LoVo (cell line): ENCODE measurements at regions not wholly inside any gene's neighbourhood (a gene's known extent, or its start where the extent isn't known, plus 50 kb on each side); places are given as distances from the start of the nearest gene placed in this dataset.
A peak's percentile ranks its signal among the peaks of the same experiment; 100 is the strongest.

Source experiments
- DNase-seq: peaks from one replicate; pipeline ENCODE4 v3.0.0-alpha.2; 2016; ENCODE audit warnings: low spot score

GRCh38 chr14:71287567-71287966, 380.3 kb downstream of the PCNX1 start:
- no peak for DNase-seq

DNA sequence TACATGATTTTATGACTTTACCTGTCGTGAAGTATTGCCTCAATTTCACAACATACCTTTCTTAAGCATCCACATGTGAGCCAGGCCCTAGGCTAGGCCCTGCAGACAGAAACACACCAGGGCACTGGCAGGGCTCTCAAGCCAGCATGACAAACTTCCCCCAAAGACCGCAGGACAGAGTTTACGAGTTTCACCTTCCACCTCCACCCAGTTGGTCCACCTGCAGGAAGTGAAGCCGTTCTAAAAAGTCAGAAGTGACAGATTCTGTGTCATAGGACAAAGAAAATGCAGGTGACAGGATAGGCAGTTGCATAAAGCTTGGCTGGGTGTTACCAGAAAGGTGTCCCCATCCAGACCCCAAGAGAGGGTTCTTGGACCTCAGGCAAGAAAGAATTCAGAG, 382.3 kb downstream of the PCNX1 start:
- peak; percentile 59 for DNase-seq

- DNase-seq, result no peak
Observed at GRCh38 chr14:71290301-71290700, 383.0 kb downstream of the PCNX1 start.

- DNase-seq, result peak; percentile 60
Observed at GRCh38 chr14:71290960-71291466, 383.8 kb downstream of the PCNX1 start.

DNA sequence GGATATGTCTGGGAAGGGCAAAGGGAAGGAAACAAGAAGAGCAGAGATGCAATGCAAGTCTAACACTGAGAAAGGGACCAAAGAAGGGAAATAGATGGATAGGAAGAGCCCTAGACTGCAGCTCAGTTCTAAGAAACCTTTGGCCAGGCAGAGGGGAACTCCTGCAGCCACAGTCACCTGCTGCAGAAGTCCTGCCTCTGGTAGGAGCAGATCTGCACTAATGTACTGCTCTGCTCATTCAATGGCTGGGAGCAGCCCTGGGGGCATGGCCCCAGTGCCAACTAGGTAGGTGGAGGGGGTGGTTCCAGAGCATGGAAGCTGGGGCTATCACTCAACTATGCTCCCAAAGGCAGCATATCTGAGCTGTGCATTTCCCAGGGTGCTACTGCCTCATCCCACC, 388.9 kb downstream of the PCNX1 start:
- no peak for DNase-seq

- DNase-seq, result no peak
Observed at GRCh38 chr14:71300566-71301330, 393.5 kb downstream of the PCNX1 start.

- no peak for DNase-seq
Observed at GRCh38 chr14:71301611-71302010, 394.4 kb downstream of the PCNX1 start.

GRCh38 chr14:71304690-71305089, 397.4 kb downstream of the PCNX1 start:
- no peak for DNase-seq

- no peak for DNase-seq
Observed at GRCh38 chr14:71308671-71309070, 401.4 kb downstream of the PCNX1 start.

DNA sequence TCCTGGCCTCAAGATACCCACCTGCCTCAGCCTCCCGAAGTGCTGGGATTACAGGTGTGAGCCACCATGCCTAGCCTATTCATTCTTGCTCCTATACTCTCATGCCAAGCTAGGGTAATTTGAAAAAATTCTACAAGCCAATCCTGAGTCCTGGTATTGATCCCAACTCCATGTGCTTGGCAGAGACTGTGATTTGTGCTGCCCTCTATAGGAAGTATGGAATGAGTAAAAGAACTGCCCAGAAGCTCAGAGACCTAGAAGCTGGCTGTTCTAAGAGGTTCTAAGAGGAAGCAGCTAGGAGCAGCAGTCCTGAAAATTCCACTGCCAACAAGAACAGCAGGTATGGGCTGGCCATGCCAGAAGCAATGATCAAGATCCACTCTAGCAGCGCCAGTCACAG, 402.5 kb downstream of the PCNX1 start:
- no peak for DNase-seq

DNA sequence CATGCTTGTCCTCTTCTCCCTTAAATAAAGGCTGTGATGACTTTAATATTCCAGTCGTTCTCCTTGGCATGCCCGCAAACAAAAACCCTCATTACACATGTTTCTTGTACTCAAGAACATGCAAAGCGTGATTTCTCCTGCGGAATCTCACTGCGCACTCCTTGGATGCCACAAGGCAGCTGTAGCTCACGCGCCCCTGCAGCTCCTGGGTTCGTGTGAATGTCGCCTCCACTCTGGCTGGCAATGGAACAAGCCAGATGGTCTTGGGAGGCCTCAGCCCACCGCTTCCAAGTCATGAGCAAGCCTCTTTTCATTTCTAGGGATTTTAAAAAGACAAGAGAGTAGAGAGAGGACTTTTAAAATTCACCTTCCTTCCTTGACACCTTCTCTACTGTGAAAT, 403.8 kb downstream of the PCNX1 start:
- no peak for DNase-seq

GRCh38 chr14:71314717-71315116, 407.5 kb downstream of the PCNX1 start:
- DNase-seq, result no peak

- no peak for DNase-seq
Observed at GRCh38 chr14:71317385-71318096, 410.3 kb downstream of the PCNX1 start.

DNA sequence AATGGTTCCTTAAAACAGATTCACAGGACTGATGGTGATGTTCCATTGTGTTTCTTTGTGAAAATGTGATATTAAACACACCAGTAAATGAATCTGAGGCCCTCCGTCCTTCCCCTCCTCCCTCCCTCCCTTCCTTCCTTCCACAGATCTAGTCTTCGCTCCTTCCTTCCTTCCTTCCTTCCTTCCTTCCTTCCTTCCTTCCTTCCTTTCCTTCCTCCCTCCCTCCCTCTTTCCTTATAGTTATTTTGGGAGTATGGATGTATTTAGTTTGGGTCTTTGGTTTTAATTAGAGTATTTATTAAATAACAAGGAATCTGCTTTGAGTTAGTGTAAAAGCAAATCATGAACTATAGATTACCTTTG, 410.8 kb downstream of the PCNX1 start:
- DNase-seq, result no peak

DNA sequence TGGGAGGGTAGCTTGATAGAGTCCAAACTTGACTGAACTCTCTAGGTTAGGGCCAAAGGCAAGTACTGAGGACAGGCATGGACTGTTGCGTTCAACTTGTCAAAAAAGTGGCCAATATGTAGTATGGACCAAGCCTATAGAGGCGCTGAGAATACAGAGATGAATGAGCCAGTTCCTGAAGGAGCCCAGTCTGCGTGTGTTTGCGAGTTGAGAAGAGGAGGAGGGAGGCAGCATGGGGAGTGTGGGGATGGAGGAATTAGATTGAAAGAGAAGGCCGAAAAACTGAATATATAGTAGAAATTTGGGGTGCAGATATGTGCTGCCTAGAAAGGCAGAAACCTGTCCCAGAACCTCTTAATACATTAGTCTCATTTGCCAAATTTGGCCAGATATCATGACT, 412.4 kb downstream of the PCNX1 start:
- DNase-seq, result peak; percentile 17

DNA sequence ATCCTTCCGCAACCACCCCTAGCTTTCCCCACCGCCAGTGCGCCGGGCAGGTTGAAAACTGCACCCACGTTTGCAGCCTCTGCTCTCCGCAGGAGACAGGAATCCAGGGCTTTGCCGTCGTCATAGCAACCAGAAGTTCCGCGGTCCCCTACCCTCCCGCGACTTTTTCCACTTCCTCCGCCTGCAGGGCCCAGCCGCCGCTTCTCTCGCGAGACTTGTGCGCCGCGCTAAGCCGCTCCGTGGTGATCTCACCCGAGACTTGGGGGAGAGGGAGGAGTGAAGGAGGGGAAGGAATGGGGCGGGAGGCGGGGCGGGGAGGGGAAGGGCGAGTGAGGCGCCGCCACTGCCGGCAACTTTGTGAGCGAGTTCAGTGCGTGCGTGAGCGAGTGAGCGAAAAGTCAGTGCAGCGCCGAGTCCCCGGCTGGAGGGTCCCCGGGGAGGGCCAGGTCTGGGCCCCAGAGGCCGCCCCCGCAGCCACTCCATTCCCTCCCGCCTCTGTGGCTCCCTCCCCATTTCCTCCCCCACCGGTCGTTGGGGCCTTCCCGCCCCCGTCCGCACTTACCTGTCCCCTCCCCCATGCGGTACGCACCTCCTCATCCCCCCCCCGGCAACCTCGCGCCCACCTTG, 413.0 kb downstream of the PCNX1 start, which contains the start of gene SIPA1L1:
TSS of gene SIPA1L1 (plus strand) at position 370 of the 627 bp plus-strand sequence.
- peak; percentile 98 for DNase-seq

DNA sequence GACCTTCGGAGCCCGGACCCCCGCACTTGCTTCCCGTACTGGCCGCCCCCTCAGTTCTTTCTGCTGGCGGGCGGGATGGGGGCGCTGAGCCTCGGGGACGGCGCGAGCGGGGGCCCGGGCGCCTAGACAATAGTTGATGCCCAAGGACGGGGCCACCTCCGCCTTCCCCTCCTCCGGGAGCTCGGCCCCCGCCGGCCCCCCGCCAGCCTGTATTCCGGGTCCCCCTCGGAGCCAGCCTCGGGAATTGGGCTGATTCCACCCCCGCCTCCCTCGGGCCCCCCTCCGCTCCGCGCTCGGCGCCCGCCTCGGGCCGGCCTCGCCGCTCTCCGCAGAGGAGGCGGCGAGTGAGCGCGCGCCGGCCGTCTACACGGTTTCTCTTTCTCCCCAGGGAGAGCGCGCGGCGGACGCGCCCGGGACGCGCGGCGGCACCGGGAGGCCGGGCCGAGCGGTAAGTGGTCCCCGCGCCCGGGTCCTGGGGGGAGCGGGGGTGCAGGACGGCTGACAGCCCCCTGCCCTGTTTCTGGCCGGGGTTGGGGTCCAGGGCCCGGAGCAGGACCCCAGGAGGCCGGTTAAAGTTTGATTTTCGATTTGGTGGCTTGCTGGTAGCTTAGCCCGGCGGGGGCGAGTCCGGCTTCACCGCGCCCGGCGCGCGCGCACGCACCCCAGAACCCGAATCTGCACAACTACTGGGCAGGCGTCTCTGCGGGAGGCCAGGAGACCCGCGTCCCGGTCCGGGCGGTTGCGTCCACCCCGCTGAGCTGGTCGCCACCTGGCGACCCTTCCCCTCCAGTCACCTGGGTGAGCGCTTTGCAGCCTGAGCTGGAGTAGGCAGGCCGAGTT, 413.7 kb downstream of the PCNX1 start:
- DNase-seq, result peak; percentile 49

DNA sequence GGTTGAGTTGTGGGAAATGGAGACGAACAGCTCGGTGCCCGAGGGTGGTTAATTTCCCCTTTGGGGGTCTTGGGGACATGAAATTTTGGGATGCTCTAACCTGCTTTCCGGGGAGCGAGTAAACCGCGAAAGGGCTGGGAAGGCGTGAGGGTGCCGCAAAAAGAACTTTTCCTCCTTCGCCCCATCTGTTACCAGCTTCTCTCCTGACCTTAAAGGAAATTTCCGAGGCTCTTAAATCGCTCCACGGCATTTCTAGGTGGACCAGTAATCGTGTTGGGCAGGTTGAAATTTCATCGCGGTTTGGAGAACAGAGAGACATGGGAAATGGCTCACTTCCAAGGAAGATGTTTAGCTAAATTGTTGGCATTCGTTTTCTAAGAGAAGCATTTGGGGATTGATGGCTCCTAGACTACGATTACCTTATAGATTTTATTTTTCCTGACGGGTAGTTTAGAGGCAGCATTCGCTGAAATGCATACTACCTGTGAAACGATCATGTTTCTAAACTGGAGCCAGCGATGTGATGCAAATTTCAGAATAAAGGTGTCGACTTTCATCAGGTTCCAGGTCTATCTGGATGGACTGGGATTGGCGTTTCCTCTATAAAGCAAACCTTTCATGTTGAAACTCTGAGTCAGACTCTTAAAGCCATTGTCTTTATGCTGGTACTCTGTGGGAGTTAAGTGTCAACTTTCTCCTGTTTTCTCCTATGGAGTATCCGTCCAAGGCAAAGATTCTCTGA, 414.5 kb downstream of the PCNX1 start:
- DNase-seq, result peak; percentile 79

DNA sequence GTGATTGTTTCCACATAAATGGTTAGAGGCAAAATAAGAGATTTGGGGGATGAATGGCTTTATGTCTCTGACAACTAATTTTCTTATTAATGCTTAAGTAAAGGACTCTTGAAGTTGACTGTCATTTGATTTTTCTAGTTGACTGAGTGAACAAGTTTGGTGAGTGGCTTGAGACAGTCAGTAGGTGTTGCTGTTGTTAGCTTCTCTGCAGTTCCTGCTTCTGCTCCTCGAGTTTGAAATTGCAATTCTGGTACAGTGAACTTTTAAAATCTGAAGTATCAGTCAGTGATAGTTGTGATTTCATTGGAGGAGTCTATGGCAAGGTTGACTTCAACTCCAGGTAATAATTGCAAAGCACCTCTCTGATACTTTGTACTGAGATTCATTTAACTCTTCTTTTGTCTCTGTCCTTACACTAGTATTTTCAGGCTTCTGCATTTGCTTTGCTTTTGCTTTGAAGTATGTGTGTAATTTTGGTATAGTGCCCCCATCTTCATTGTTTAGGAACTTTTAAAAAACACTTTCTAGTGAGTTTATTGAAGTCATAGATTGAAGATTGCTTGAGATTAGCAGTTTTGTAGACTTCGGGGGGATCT, 415.5 kb downstream of the PCNX1 start:
- DNase-seq, result peak; percentile 15

DNA sequence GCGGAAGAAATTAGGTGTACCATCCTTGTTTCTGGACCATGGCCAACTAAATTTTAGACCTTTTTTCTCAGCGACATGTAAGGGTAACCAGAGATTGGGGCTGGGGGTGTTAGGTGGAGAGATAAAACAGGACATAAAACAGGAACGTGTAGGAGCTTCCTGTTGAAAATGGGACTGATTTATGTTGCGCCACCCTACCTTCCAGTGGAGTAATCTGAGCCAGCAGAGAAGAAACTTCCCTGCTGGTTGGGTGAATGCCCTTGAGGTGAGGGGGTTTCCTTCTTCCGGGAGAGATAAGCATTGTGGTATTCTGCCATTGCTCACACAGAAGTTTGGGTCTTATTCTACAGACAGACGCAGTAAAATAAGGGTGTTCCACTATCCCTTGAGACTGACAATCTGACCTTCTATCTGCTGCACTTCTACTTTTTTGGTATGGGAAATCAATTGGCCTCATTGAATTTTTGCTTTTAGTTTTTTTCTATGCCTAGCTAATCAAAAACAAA, 417.6 kb downstream of the PCNX1 start:
- DNase-seq, result no peak

- no peak for DNase-seq
Observed at GRCh38 chr14:71327691-71328090, 420.4 kb downstream of the PCNX1 start.
